Ishikawa (cell line): ENCODE measurements at regions not wholly inside any gene's neighbourhood (a gene's known extent, or its start where the extent isn't known, plus 50 kb on each side); places are given as distances from the start of the nearest gene placed in this dataset.

Source experiments
- CEBPB ChIP-seq: IDR thresholded peaks from 2 replicates; pipeline ENCODE4 v1.6.1; 2012
- CREB1 ChIP-seq: IDR thresholded peaks from 2 replicates; pipeline ENCODE4 v1.6.1; 2012; ENCODE audit warnings: low read depth
- EGR1 ChIP-seq: IDR thresholded peaks from 2 replicates; pipeline ENCODE4 v1.6.1; 2012
- EP300 ChIP-seq: IDR thresholded peaks from 2 replicates; pipeline ENCODE4 v1.6.1; 2012; ENCODE audit warnings: borderline replicate concordance
- FOXM1 ChIP-seq: IDR thresholded peaks from 2 replicates; pipeline ENCODE4 v1.6.1; 2012; ENCODE audit warnings: low read depth, borderline replicate concordance
- NFIC ChIP-seq: IDR thresholded peaks from 2 replicates; pipeline ENCODE4 v1.6.1; 2012
- RAD21 ChIP-seq: IDR thresholded peaks from 2 replicates; pipeline ENCODE4 v1.6.1; 2012; ENCODE audit warnings: low read depth
- REST ChIP-seq: IDR thresholded peaks from 2 replicates; pipeline ENCODE4 v1.6.1; 2012; ENCODE audit warnings: low read depth, mild to moderate bottlenecking
- TAF1 ChIP-seq: IDR thresholded peaks from 2 replicates; pipeline ENCODE4 v1.6.1; 2012; ENCODE audit warnings: low read depth, mild to moderate bottlenecking
- TCF12 ChIP-seq: IDR thresholded peaks from 2 replicates; pipeline ENCODE4 v1.6.1; 2012; ENCODE audit warnings: low read depth
- TEAD4 ChIP-seq: IDR thresholded peaks from 2 replicates; pipeline ENCODE4 v1.6.1; 2012
- USF1 ChIP-seq: IDR thresholded peaks from 2 replicates; pipeline ENCODE4 v1.6.1; 2012
- YY1 ChIP-seq: IDR thresholded peaks from 2 replicates; pipeline ENCODE4 v1.6.1; 2012; ENCODE audit warnings: low read depth
- ZBTB7A ChIP-seq: IDR thresholded peaks from 2 replicates; pipeline ENCODE4 v1.6.1; 2012; ENCODE audit warnings: low read depth
- TF ChIP-seq, protein P1 (sequence below): IDR thresholded peaks from 2 replicates; pipeline ENCODE4 v1.6.1; 2012

DNA sequence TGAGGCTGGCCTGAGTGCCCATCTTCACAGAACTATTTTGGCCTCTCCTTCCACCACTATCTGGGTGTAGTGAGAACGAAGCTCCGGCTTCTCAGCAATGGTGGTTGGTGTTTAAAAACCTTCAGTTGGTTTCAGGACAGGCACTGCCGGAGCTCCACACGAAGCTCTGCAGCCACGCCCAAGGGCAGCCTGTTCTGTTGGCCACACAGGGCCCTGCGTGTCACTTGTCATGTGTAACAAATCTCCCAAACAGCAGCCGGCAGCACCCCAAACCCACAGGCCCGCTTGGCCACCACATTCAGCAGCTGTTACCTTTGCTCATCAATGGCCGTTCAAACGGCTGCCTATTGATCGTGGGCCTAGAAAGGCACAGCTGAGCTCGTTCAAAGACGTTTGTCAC, 97.5 kb downstream of the ERMARD start:
- TF ChIP-seq EGR1, result no peak
- TF ChIP-seq TAF1, result no peak
- TF ChIP-seq USF1, result no peak

DNA sequence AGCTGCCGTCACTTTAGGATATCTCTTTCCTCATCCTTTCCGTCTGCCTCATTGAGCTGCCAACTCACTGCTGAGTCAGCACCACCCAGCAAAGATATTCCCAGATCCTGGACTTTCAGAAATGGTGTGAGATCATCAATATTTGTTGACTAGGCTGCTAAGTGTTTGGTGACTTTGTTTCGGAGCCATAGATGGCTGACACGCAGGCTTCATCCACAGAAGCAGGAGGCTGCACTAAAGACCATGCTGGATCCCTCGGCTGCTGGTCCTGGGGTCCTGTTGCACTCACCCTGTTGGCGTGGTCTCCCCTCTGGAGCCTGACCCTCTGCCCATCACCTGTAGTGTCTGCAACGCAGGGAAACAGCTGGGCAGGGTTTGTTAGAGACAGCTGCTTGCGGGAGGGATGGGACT, 96.5 kb downstream of the ERMARD start:
- TF ChIP-seq USF1 (no peak), CEBPB (no peak), EGR1 (no peak), TAF1 (no peak), TCF12 (no peak), ZBTB7A (no peak), NFIC (no peak), FOXM1 (no peak), YY1 (no peak), TEAD4 (no peak), RAD21 (no peak), CREB1 (no peak), REST (no peak), EP300 (no peak)
- TF ChIP-seq, protein P1, sequence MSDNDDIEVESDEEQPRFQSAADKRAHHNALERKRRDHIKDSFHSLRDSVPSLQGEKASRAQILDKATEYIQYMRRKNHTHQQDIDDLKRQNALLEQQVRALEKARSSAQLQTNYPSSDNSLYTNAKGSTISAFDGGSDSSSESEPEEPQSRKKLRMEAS, result no peak

- TF ChIP-seq EGR1 (no peak), REST (no peak), YY1 (no peak), EP300 (no peak), USF1 (no peak), TEAD4 (no peak), ZBTB7A (no peak), FOXM1 (no peak), RAD21 (no peak), CEBPB (no peak), NFIC (no peak), TAF1 (no peak), CREB1 (no peak), TCF12 (no peak)
- TF ChIP-seq, protein P1, result no peak
Measured at GRCh38 chr6:169847141-169847674, 95.8 kb downstream of the ERMARD start.

GRCh38 chr6:169846286-169847056, 95.0 kb downstream of the ERMARD start:
- TF ChIP-seq ZBTB7A, result no peak
- TF ChIP-seq CEBPB, result no peak
- no peak for TF ChIP-seq FOXM1
- no peak for TF ChIP-seq CREB1

- TF ChIP-seq ZBTB7A (no peak), FOXM1 (no peak), TAF1 (no peak), EP300 (no peak), CREB1 (no peak), CEBPB (no peak), NFIC (no peak), TCF12 (no peak), EGR1 (no peak), TEAD4 (no peak), RAD21 (no peak), USF1 (no peak), REST (no peak), YY1 (no peak)
- TF ChIP-seq, protein P1, result no peak
Measured at GRCh38 chr6:169845426-169846285, 94.2 kb downstream of the ERMARD start.
